ENCODE measurements at regions not wholly inside any gene's neighbourhood (a gene's known extent, or its start where the extent isn't known, plus 50 kb on each side); places are given as distances from the start of the nearest gene placed in this dataset.

DNA sequence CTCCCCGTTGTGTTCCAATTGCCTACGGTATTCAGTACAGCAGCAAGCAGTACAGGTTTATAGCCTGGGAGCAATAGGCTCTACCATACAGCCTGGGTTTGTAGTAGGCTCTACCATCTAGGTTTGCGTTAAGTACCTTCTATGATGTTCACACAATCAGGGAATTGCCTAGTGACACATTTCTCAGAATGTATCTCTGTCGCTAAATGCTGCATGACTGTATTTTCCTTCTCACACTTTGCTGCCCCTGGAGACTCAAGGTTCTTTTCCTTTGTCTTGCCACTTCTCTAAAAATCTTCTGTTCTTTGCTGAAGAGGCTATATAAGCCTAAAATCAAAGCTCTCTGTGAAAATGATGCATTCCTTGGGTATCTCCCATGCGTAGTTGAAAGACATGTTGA, 241.9 kb downstream of the CD83 start:
- Histone ChIP-seq H4K20me1 (ENCODE audit: low read depth, low read length) (no peaks in the 10 kb centered on the region), H3K27ac (ENCODE audit: low read depth, low read length) (no peak overlapping the region), H3K27me3 (ENCODE audit: low read length) (no peaks in the 10 kb centered on the region), H3K9me2 (replicated peaks; ENCODE audit: insufficient read depth, low read length) (no peaks in the 10 kb centered on the region), H3K4me3 (ENCODE audit: insufficient read depth, low read length, poor library complexity, severe bottlenecking) (no peak overlapping the region), H3K9me3 (ENCODE audit: insufficient read depth, low read length) (no peaks in the 10 kb centered on the region), H3K4me2 (ENCODE audit: low read depth, low read length, poor library complexity, severe bottlenecking) (no peak overlapping the region), H3K36me3 (ENCODE audit: low read length) (no peaks in the 10 kb centered on the region), H3K79me2 (ENCODE audit: insufficient read depth, low read length) (no peaks in the 10 kb centered on the region), H3F3A (ENCODE audit: insufficient read depth) (no peaks in the 10 kb centered on the region), H2AFZ (ENCODE audit: low read depth, low read length, severe bottlenecking) (no peak overlapping the region), H3K9ac (ENCODE audit: low read length) (no peak overlapping the region)
- TF ChIP-seq, protein P1, sequence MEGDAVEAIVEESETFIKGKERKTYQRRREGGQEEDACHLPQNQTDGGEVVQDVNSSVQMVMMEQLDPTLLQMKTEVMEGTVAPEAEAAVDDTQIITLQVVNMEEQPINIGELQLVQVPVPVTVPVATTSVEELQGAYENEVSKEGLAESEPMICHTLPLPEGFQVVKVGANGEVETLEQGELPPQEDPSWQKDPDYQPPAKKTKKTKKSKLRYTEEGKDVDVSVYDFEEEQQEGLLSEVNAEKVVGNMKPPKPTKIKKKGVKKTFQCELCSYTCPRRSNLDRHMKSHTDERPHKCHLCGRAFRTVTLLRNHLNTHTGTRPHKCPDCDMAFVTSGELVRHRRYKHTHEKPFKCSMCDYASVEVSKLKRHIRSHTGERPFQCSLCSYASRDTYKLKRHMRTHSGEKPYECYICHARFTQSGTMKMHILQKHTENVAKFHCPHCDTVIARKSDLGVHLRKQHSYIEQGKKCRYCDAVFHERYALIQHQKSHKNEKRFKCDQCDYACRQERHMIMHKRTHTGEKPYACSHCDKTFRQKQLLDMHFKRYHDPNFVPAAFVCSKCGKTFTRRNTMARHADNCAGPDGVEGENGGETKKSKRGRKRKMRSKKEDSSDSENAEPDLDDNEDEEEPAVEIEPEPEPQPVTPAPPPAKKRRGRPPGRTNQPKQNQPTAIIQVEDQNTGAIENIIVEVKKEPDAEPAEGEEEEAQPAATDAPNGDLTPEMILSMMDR (IDR thresholded peaks at IDR 0.05; ENCODE audit: insufficient read depth, low read length, poor library complexity, severe bottlenecking): no peak
- no peak for TF ChIP-seq EZH2phosphoT487 (conservative IDR thresholded peaks at IDR 0.05; ENCODE audit: low read length)

DNA sequence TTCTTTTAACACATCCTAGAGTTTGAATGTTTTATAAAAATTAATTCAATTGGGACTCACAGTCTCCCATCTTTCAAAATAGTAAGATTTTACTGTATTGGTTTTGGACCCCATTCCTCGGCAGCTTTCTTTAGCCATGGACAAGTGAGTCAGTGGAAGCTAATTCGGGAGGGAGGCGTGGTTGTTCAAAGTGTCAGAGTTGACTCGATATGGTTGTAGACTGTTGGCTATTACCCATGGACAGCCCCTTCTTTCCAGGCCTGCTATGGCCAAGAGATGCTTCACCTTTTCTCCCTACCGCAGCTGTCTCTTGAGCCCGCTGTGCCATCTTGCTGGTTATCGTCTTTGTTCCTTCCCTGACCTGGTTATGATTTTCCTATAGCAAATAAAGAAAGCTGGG, 243.0 kb downstream of the CD83 start:
- Histone ChIP-seq H3K4me2 (ENCODE audit: low read depth, low read length, poor library complexity, severe bottlenecking) (no peak overlapping the region), H2AFZ (ENCODE audit: low read depth, low read length, severe bottlenecking) (no peak overlapping the region), H4K20me1 (ENCODE audit: low read depth, low read length) (no peaks in the 10 kb centered on the region), H3K9me3 (ENCODE audit: insufficient read depth, low read length) (no peaks in the 10 kb centered on the region), H3K36me3 (ENCODE audit: low read length) (no peaks in the 10 kb centered on the region), H3K9me2 (replicated peaks; ENCODE audit: insufficient read depth, low read length) (no peaks in the 10 kb centered on the region), H3K27ac (ENCODE audit: low read depth, low read length) (no peak overlapping the region), H3F3A (ENCODE audit: insufficient read depth) (no peaks in the 10 kb centered on the region), H3K9ac (ENCODE audit: low read length) (no peak overlapping the region), H3K4me3 (ENCODE audit: insufficient read depth, low read length, poor library complexity, severe bottlenecking) (no peak overlapping the region), H3K27me3 (ENCODE audit: low read length) (no peaks in the 10 kb centered on the region), H3K79me2 (ENCODE audit: insufficient read depth, low read length) (no peaks in the 10 kb centered on the region)
- no peak for TF ChIP-seq EZH2phosphoT487 (conservative IDR thresholded peaks at IDR 0.05; ENCODE audit: low read length)
- TF ChIP-seq, protein P1 (IDR thresholded peaks at IDR 0.05; ENCODE audit: insufficient read depth, low read length, poor library complexity, severe bottlenecking): no peak

DNA sequence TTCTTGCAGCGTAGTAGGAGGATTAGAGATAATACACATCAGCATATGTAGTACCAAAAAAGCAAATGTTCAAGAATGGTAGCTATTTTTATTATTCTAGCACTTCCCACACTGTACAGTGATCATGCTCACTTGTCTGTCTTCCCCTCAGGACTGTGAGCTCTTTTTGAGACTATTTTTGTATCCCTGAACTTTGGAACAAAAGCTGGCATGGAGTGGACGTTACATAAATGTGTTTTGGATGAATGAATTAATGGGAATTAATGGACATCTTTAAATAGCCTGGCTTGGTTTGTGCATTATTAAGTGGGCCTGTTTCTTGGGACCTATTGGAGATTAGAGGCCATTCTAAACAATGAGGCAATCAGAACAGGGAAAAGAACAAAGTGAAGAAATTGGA, 243.7 kb downstream of the CD83 start:
- Histone ChIP-seq H3K9ac (ENCODE audit: low read length) (no peak overlapping the region), H3K9me2 (replicated peaks; ENCODE audit: insufficient read depth, low read length) (no peaks in the 10 kb centered on the region), H3K79me2 (ENCODE audit: insufficient read depth, low read length) (no peaks in the 10 kb centered on the region), H4K20me1 (ENCODE audit: low read depth, low read length) (no peaks in the 10 kb centered on the region), H3K27me3 (ENCODE audit: low read length) (no peaks in the 10 kb centered on the region), H3K4me2 (ENCODE audit: low read depth, low read length, poor library complexity, severe bottlenecking) (no peak overlapping the region), H3K36me3 (ENCODE audit: low read length) (no peaks in the 10 kb centered on the region), H3K4me3 (ENCODE audit: insufficient read depth, low read length, poor library complexity, severe bottlenecking) (no peak overlapping the region), H3K9me3 (ENCODE audit: insufficient read depth, low read length) (no peaks in the 10 kb centered on the region), H3F3A (ENCODE audit: insufficient read depth) (no peaks in the 10 kb centered on the region), H3K27ac (ENCODE audit: low read depth, low read length) (no peak overlapping the region), H2AFZ (ENCODE audit: low read depth, low read length, severe bottlenecking) (no peak overlapping the region)
- TF ChIP-seq, protein P1 (IDR thresholded peaks at IDR 0.05; ENCODE audit: insufficient read depth, low read length, poor library complexity, severe bottlenecking): no peak
